SHP77 treated with DMSO at 0.1 percent for 48 hours (cell line): ENCODE measurements at regions not wholly inside any gene's neighbourhood (a gene's known extent, or its start where the extent isn't known, plus 50 kb on each side); places are given as distances from the start of the nearest gene placed in this dataset.
A peak's percentile ranks its signal among the peaks of the same experiment; 100 is the strongest.

Source experiments
- DNase-seq: peaks from one replicate; lab custom pipeline; 2025; lab: John Stamatoyannopoulos, UW

GRCh38 chr20:59493926-59494325 lies 110.4 kb upstream of the PHACTR3 start:
- DNase-seq = no peak

- no peak for DNase-seq
Observed at GRCh38 chr20:59495166-59495565, 109.2 kb upstream of the PHACTR3 start.

- DNase-seq = peak; percentile 57
Observed at GRCh38 chr20:59495894-59496510, 108.3 kb upstream of the PHACTR3 start.

- DNase-seq = no peak
Observed at GRCh38 chr20:59498291-59498690, 106.0 kb upstream of the PHACTR3 start.

- no peak for DNase-seq
Observed at GRCh38 chr20:59499863-59500262, 104.5 kb upstream of the PHACTR3 start.

GRCh38 chr20:59508729-59509128 lies 95.6 kb upstream of the PHACTR3 start:
- DNase-seq = no peak

GRCh38 chr20:59512651-59513050 lies 91.7 kb upstream of the PHACTR3 start:
- no peak for DNase-seq

- no peak for DNase-seq
Observed at GRCh38 chr20:59514554-59514953, 89.8 kb upstream of the PHACTR3 start.

- peak; percentile 49 for DNase-seq
Observed at GRCh38 chr20:59515013-59515905, 89.1 kb upstream of the PHACTR3 start.

- DNase-seq = no peak
Observed at GRCh38 chr20:59515906-59516209, 88.5 kb upstream of the PHACTR3 start.

- DNase-seq = peak; percentile 73
Observed at GRCh38 chr20:59518881-59519706, 85.2 kb upstream of the PHACTR3 start.

- DNase-seq = no peak
Observed at GRCh38 chr20:59519707-59520014, 84.7 kb upstream of the PHACTR3 start.

- no peak for DNase-seq
Observed at GRCh38 chr20:59520814-59521213, 83.5 kb upstream of the PHACTR3 start.

GRCh38 chr20:59525500-59526241 lies 78.7 kb upstream of the PHACTR3 start:
- peak; percentile 36 for DNase-seq

GRCh38 chr20:59526242-59527225 lies 77.8 kb upstream of the PHACTR3 start:
- DNase-seq = no peak

- no peak for DNase-seq
Observed at GRCh38 chr20:59530782-59531181, 73.6 kb upstream of the PHACTR3 start.

- DNase-seq = no peak
Observed at GRCh38 chr20:59537991-59538390, 66.3 kb upstream of the PHACTR3 start.

GRCh38 chr20:59547596-59547995 lies 56.7 kb upstream of the PHACTR3 start:
- DNase-seq = no peak
